ENCODE measurements at regions not wholly inside any gene's neighbourhood (a gene's known extent, or its start where the extent isn't known, plus 50 kb on each side); places are given as distances from the start of the nearest gene placed in this dataset.

DNA sequence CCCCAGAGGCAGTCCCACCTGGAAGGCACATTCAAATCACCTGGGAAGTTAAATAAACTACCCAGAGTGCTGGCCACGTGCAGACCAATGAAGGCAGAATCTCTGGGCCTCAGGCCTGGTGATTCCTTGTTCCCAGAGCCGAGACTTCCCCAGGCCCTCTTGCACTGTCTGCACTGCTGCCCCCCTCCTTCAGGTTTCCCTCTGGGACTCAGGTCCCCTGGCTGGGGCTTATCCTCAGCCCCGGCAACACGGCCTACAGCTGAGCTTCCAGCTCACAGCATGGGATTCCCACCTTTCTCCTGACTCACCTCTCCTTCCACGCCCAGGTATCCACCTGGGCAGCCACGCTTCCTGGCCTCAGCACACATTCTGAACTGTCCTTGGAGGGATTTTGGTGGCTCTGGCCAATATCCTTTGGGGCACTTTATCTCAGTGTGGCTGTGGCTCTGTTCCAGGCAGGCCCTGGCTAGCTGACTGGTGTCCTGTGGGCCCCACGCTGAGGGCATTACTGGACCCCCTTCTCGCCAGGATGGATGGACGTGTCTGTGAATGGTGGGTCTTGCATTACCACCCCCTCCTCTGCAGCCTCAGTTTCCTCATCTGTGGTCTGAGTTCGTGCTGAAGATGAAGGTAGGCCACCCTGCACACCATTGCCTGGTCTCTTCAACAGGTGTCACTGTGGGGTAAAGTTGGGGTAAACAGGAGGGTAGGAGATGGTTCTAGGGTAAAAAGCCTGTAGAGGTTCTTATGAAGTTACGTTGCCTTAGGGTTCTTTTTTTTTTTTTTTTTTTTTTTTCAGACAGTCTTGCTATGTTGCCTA is 165.7 kb downstream of the IRF8 start:
- H3K4me3 ChIP-seq (ENCODE audit: low read depth in 2 of 2, low read length in 2 of 2) = no peak overlapping the region
- in situ Hi-C loops (cut with HindIII; ENCODE audit: low pct_unique_long_range_greater_than_20kb, low sequenced_read_pairs) (no loop called here), intact Hi-C loops (cut with micrococcal nuclease; ENCODE audit: unreplicated experiment) (no loop called here)
- BruUV-seq (replicated peaks) = no TSS peak
- H3K27me3 ChIP-seq (ENCODE audit: control insufficient read depth, insufficient read depth, low read length) = no peaks in the 10 kb centered on the region
- ChIA-PET POLR2A (no interaction called here), CTCF (no interaction called here)
- TF ChIP-seq, protein P1, sequence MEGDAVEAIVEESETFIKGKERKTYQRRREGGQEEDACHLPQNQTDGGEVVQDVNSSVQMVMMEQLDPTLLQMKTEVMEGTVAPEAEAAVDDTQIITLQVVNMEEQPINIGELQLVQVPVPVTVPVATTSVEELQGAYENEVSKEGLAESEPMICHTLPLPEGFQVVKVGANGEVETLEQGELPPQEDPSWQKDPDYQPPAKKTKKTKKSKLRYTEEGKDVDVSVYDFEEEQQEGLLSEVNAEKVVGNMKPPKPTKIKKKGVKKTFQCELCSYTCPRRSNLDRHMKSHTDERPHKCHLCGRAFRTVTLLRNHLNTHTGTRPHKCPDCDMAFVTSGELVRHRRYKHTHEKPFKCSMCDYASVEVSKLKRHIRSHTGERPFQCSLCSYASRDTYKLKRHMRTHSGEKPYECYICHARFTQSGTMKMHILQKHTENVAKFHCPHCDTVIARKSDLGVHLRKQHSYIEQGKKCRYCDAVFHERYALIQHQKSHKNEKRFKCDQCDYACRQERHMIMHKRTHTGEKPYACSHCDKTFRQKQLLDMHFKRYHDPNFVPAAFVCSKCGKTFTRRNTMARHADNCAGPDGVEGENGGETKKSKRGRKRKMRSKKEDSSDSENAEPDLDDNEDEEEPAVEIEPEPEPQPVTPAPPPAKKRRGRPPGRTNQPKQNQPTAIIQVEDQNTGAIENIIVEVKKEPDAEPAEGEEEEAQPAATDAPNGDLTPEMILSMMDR (IDR thresholded peaks at IDR 0.05) = no peak
- no peak for TF ChIP-seq TCF7L2 (IDR thresholded peaks at IDR 0.05; ENCODE audit: low read depth, low read length)
- TF ChIP-seq SIN3A (IDR thresholded peaks at IDR 0.05; ENCODE audit: borderline replicate concordance, insufficient read depth, low read depth, low read length) = no peak
- TF ChIP-seq POLR2AphosphoS5 (IDR thresholded peaks at IDR 0.05; ENCODE audit: low read depth, low read length) = no peak
- TF ChIP-seq, protein P2, sequence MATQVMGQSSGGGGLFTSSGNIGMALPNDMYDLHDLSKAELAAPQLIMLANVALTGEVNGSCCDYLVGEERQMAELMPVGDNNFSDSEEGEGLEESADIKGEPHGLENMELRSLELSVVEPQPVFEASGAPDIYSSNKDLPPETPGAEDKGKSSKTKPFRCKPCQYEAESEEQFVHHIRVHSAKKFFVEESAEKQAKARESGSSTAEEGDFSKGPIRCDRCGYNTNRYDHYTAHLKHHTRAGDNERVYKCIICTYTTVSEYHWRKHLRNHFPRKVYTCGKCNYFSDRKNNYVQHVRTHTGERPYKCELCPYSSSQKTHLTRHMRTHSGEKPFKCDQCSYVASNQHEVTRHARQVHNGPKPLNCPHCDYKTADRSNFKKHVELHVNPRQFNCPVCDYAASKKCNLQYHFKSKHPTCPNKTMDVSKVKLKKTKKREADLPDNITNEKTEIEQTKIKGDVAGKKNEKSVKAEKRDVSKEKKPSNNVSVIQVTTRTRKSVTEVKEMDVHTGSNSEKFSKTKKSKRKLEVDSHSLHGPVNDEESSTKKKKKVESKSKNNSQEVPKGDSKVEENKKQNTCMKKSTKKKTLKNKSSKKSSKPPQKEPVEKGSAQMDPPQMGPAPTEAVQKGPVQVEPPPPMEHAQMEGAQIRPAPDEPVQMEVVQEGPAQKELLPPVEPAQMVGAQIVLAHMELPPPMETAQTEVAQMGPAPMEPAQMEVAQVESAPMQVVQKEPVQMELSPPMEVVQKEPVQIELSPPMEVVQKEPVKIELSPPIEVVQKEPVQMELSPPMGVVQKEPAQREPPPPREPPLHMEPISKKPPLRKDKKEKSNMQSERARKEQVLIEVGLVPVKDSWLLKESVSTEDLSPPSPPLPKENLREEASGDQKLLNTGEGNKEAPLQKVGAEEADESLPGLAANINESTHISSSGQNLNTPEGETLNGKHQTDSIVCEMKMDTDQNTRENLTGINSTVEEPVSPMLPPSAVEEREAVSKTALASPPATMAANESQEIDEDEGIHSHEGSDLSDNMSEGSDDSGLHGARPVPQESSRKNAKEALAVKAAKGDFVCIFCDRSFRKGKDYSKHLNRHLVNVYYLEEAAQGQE (IDR thresholded peaks at IDR 0.05; ENCODE audit: insufficient read depth in 1 of 2, low read depth in 2 of 2, low read length in 1 of 2) = no peak
- ATAC-seq (no peak), DNase-seq (ENCODE audit: low read depth, low spot score) (no peak)
- no peak overlapping the region for H3K27ac ChIP-seq (ENCODE audit: low read length)
- no peaks in the 10 kb centered on the region for H3K9me3 ChIP-seq (ENCODE audit: control insufficient read depth, insufficient read depth, low read depth, low read length)
- no peaks in the 10 kb centered on the region for H3K36me3 ChIP-seq (ENCODE audit: control insufficient read depth, insufficient read depth, low read length)
- no peaks in the 10 kb centered on the region for H3K4me1 ChIP-seq (ENCODE audit: control insufficient read depth, insufficient read depth, low read length)

DNA sequence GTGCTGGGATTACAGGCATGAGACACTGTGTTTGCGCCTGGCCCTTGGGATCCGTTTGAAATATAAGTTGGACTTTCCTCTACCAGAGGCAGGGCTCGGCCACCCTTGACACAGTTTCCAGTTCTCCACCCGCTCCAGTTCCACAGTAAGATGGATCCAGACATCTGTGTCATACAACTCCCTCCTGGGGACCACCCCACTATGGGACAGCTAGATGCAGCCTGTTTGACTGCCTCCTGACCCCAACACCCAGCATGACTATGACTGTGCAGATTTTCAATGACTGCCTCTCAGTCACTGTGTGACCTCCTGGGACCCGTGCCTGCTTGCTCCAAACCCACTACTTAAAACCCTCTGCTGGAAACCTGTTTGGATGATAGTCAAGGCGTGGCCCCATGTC is 166.7 kb downstream of the IRF8 start:
- no peaks in the 10 kb centered on the region for H3K27me3 ChIP-seq (ENCODE audit: control insufficient read depth, insufficient read depth, low read length)
- DNase-seq (ENCODE audit: low read depth, low spot score) (no peak), ATAC-seq (no peak)
- no peak overlapping the region for H3K27ac ChIP-seq (ENCODE audit: low read length)
- ChIA-PET POLR2A (no interaction called here), CTCF (no interaction called here)
- H3K9me3 ChIP-seq (ENCODE audit: control insufficient read depth, insufficient read depth, low read depth, low read length) = no peaks in the 10 kb centered on the region
- no peaks in the 10 kb centered on the region for H3K4me1 ChIP-seq (ENCODE audit: control insufficient read depth, insufficient read depth, low read length)
- H3K36me3 ChIP-seq (ENCODE audit: control insufficient read depth, insufficient read depth, low read length) = no peaks in the 10 kb centered on the region
- intact Hi-C loops (cut with micrococcal nuclease; ENCODE audit: unreplicated experiment) (no loop called here), in situ Hi-C loops (cut with HindIII; ENCODE audit: low pct_unique_long_range_greater_than_20kb, low sequenced_read_pairs) (no loop called here)
- no TSS peak for BruUV-seq (replicated peaks)
- H3K4me3 ChIP-seq (ENCODE audit: low read depth in 2 of 2, low read length in 2 of 2) = no peak overlapping the region
- TF ChIP-seq POLR2AphosphoS5 (IDR thresholded peaks at IDR 0.05; ENCODE audit: low read depth, low read length) (no peak), SIN3A (IDR thresholded peaks at IDR 0.05; ENCODE audit: borderline replicate concordance, insufficient read depth, low read depth, low read length) (no peak), TCF7L2 (IDR thresholded peaks at IDR 0.05; ENCODE audit: low read depth, low read length) (no peak)
- TF ChIP-seq, protein P2 (IDR thresholded peaks at IDR 0.05; ENCODE audit: insufficient read depth in 1 of 2, low read depth in 2 of 2, low read length in 1 of 2) = no peak
- TF ChIP-seq, protein P1 (IDR thresholded peaks at IDR 0.05) = no peak

All from Panc1 (cell line).